H1 (cell line): ENCODE measurements at regions not wholly inside any gene's neighbourhood (a gene's known extent, or its start where the extent isn't known, plus 50 kb on each side); places are given as distances from the start of the nearest gene placed in this dataset.

ENCODE experiments used
- CTCF ChIA-PET: fragments of 300-600 bp; sonication (Branson Sonifier 250); formaldehyde crosslinking; loops from one replicate; lab custom pipeline; 2021; ENCODE audit not compliant: partially characterized antibody; lab: Charles Lee
- POLR2A ChIA-PET: fragments of 300-600 bp; sonication (Branson Sonifier 250); formaldehyde crosslinking; loops from one replicate; lab custom pipeline; 2021; ENCODE audit warnings: inconsistent platforms; ENCODE audit not compliant: partially characterized antibody; lab: Charles Lee
- DNase-seq, 2 experiments: peaks; one replicate each; pipeline versions ENCODE4 v3.0.0 to v3.0.0-alpha.2; 2010 to 2022; ENCODE audit warnings: low spot score in 2 of 2, low read depth in 1 of 2, mixed read lengths in 1 of 2
- FAIRE-seq: peaks from 2 replicates; lab custom pipeline; 2011; peaks lifted over from hg19 to GRCh38; lab: Jason Lieb, UNC
- H2AFZ ChIP-seq: 2 replicates; pipeline ENCODE4 v1.8.1; 2012; ENCODE audit warnings: low read length, inconsistent platforms
- H2AK5ac ChIP-seq: 2 replicates; pipeline ENCODE4 v1.6.1; 2013; ENCODE audit warnings: low read depth, low read length
- H2BK120ac ChIP-seq: replicated peaks from 2 replicates; pipeline ENCODE3; 2013; ENCODE audit warnings: low read depth, low read length, inconsistent platforms
- H2BK12ac ChIP-seq: 2 replicates; pipeline ENCODE4 v1.6.1; 2013; ENCODE audit warnings: low read depth, low read length
- H2BK15ac ChIP-seq: 2 replicates; pipeline ENCODE4 v1.6.1; 2013; ENCODE audit warnings: low read length
- H2BK20ac ChIP-seq: 2 replicates; pipeline ENCODE4 v1.6.1; 2013; ENCODE audit warnings: low read length
- H2BK5ac ChIP-seq: 2 replicates; pipeline ENCODE4 v1.6.1; 2013; ENCODE audit warnings: low read depth, low read length
- H3K14ac ChIP-seq: 2 replicates; pipeline ENCODE4 v1.6.1; 2013; ENCODE audit warnings: inconsistent platforms; ENCODE audit not compliant: insufficient read length
- H3K18ac ChIP-seq: 2 replicates; pipeline ENCODE4 v1.6.1; 2013; ENCODE audit warnings: low read length; ENCODE audit errors: extremely low read depth
- H3K23ac ChIP-seq: 2 replicates; pipeline ENCODE4 v1.6.1; 2013; ENCODE audit warnings: inconsistent platforms; ENCODE audit not compliant: insufficient read length
- H3K23me2 ChIP-seq: 2 replicates; pipeline ENCODE4 v1.6.1; 2013; ENCODE audit warnings: low read depth, low read length
- H3K27ac ChIP-seq: 2 replicates; pipeline ENCODE4 v1.6.1; 2011; ENCODE audit warnings: low read depth, low read length, inconsistent platforms
- H3K27me3 ChIP-seq, 4 experiments: replicated peaks in 1 of 4; 1 replicate in 1 of 4; 2 replicates in 3 of 4; pipeline versions ENCODE4 v1.6.1 to v1.8.1; 2011 to 2013; ENCODE audit warnings: low read length in 3 of 4, mild to moderate bottlenecking in 3 of 4, inconsistent platforms in 2 of 4, mixed read lengths in 2 of 4, moderate library complexity in 1 of 4; ENCODE audit not compliant: control insufficient read depth in 3 of 4, insufficient read depth in 3 of 4; ENCODE audit errors: extremely low read depth in 1 of 4
- H3K36me3 ChIP-seq, 4 experiments: 2 replicates each; pipeline versions ENCODE4 v1.6.1 to v1.8.1; 2011 to 2013; ENCODE audit warnings: mild to moderate bottlenecking in 4 of 4, low read length in 3 of 4, moderate library complexity in 2 of 4, control low read depth in 1 of 4, inconsistent platforms in 1 of 4; ENCODE audit not compliant: insufficient read depth in 4 of 4, control insufficient read depth in 2 of 4
- H3K4ac ChIP-seq: replicated peaks from 2 replicates; pipeline ENCODE3; 2013; ENCODE audit warnings: low read length, low read depth, mixed read lengths, inconsistent platforms; ENCODE audit not compliant: insufficient read length
- H3K4me1 ChIP-seq, 4 experiments: replicated peaks in 1 of 4; 1 replicate in 1 of 4; 2 replicates in 3 of 4; pipeline versions ENCODE4 v1.6.1 to v1.8.1; 2011 to 2013; ENCODE audit warnings: low read length in 3 of 4, inconsistent platforms in 2 of 4, mixed read lengths in 1 of 4; ENCODE audit not compliant: insufficient read depth in 4 of 4, control insufficient read depth in 3 of 4
- H3K4me2 ChIP-seq, 2 experiments: 2 replicates each; pipeline versions ENCODE4 v1.6.1 to v1.8.1; 2011 to 2013; ENCODE audit warnings: low read depth in 2 of 2, low read length in 2 of 2, control low read depth in 1 of 2, inconsistent platforms in 1 of 2, mild to moderate bottlenecking in 1 of 2; ENCODE audit not compliant: insufficient read depth in 1 of 2
- H3K4me3 ChIP-seq, 4 experiments: fragments of 200-600, 300-600 bp in 1 of 4; sonication (generic), shearing (Covaris generic), sonication (Bioruptor Twin) in 1 of 4; 2 replicates each; pipeline versions ENCODE4 v1.5.1 to v1.8.1; 2011 to 2016; ENCODE audit warnings: low read length in 4 of 4, low read depth in 3 of 4, control low read depth in 2 of 4, inconsistent platforms in 2 of 4, mild to moderate bottlenecking in 2 of 4, mixed read lengths in 1 of 4, moderate library complexity in 1 of 4; ENCODE audit not compliant: insufficient read depth in 2 of 4; ENCODE audit errors: extremely low read depth in 1 of 4
- H3K56ac ChIP-seq: replicated peaks from 2 replicates; pipeline ENCODE3; 2013; ENCODE audit warnings: low read depth, mild to moderate bottlenecking, mixed read lengths, low read length, inconsistent platforms; ENCODE audit not compliant: insufficient read length
- H3K79me1 ChIP-seq: 2 replicates; pipeline ENCODE4 v1.6.1; 2013; ENCODE audit warnings: low read depth, low read length, control low read depth
- H3K79me2 ChIP-seq, 2 experiments: 2 replicates each; pipeline versions ENCODE4 v1.6.1 to v1.8.1; 2012 to 2013; ENCODE audit warnings: low read length in 2 of 2, mild to moderate bottlenecking in 2 of 2, inconsistent platforms in 1 of 2; ENCODE audit not compliant: insufficient read depth in 2 of 2, control insufficient read depth in 1 of 2
- H3K9ac ChIP-seq, 4 experiments: replicated peaks in 1 of 4; 1 replicate in 1 of 4; 2 replicates in 3 of 4; pipeline versions ENCODE4 v1.6.1 to v1.8.1; 2011 to 2013; ENCODE audit warnings: low read depth in 3 of 4, low read length in 3 of 4, control low read depth in 2 of 4, mild to moderate bottlenecking in 2 of 4, moderate library complexity in 2 of 4, inconsistent platforms in 1 of 4; ENCODE audit errors: extremely low read depth in 1 of 4
- H3K9me3 ChIP-seq, 2 experiments: 2 replicates each; pipeline versions ENCODE4 v1.6.1 to v1.8.1; 2012 to 2013; ENCODE audit warnings: mild to moderate bottlenecking in 2 of 2, moderate library complexity in 2 of 2, control low read depth in 1 of 2, inconsistent platforms in 1 of 2, low read depth in 1 of 2, low read length in 1 of 2, mixed read lengths in 1 of 2; ENCODE audit not compliant: insufficient read depth in 2 of 2
- H4K20me1 ChIP-seq, 2 experiments: replicated peaks in 1 of 2; 2 replicates each; pipeline versions ENCODE3 to v1.8.1; 2011 to 2013; ENCODE audit warnings: inconsistent platforms in 2 of 2, low read length in 2 of 2, mild to moderate bottlenecking in 1 of 2; ENCODE audit not compliant: insufficient read depth in 2 of 2, control insufficient read depth in 1 of 2
- H4K5ac ChIP-seq: 2 replicates; pipeline ENCODE4 v1.6.1; 2013; ENCODE audit warnings: low read length, low read depth, mixed read lengths, inconsistent platforms; ENCODE audit not compliant: insufficient read length
- H4K8ac ChIP-seq: 2 replicates; pipeline ENCODE4 v1.8.0; 2013; ENCODE audit warnings: mild to moderate bottlenecking, moderate library complexity, low read length, inconsistent platforms; ENCODE audit not compliant: insufficient read depth; ENCODE audit errors: extremely low read depth
- H4K91ac ChIP-seq: replicated peaks from 2 replicates; pipeline ENCODE3; 2013; ENCODE audit warnings: low read length, mixed read lengths, inconsistent platforms; ENCODE audit not compliant: insufficient read length
- EZH2 ChIP-seq: fragments of 200-600 bp; sonication (generic); IDR thresholded peaks from 2 replicates; pipeline ENCODE4 v1.7.1; 2012; ENCODE audit warnings: low read depth, mild to moderate bottlenecking, moderate library complexity, low read length, inconsistent platforms; ENCODE audit not compliant: severe bottlenecking
- NRF1 ChIP-seq: IDR thresholded peaks from 2 replicates; pipeline ENCODE4 v1.6.1; 2011; ENCODE audit warnings: mild to moderate bottlenecking, low read depth, low read length, improper control_type of control experiment
- TBP ChIP-seq: IDR thresholded peaks from 2 replicates; pipeline ENCODE4 v1.6.1; 2011; ENCODE audit warnings: low read depth, low read length, improper control_type of control experiment

DNA sequence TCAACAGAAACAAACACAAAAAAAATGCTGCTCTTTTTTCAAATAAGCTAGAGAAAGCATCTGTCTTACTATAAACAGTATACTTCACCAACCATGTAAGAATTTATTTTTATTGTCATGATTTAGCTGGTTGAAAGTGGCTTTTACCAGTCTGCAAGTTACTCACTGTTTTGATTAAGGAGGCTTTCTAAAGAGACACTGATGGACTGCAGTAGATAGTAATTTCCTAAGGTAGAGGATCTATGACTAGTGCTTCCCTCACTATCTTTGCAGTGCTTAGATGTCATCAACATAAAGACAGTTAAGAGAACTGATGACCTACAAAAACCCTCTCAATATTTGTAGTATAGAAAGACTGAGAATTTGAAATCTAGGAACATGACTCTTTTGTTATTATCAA is 846.2 kb upstream of the AGA start:
- no peak for FAIRE-seq
- Histone ChIP-seq H3K79me2 (no peaks in the 10 kb centered on the region), H4K91ac (no peak overlapping the region), H4K5ac (no peak overlapping the region), H3K9ac (no peak overlapping the region), H2AFZ (no peak overlapping the region), H3K9me3 (no peaks in the 10 kb centered on the region), H3K36me3 (no peaks in the 10 kb centered on the region), H3K79me1 (no peaks in the 10 kb centered on the region), H2AK5ac (no peak overlapping the region), H3K56ac (no peak overlapping the region), H2BK20ac (no peak overlapping the region), H3K23me2 (no peaks in the 10 kb centered on the region), H3K4me3 (no peak overlapping the region), H2BK15ac (no peak overlapping the region), H3K14ac (no peak overlapping the region), H3K23ac (no peak overlapping the region), H3K4me2 (no peak overlapping the region), H2BK12ac (no peak overlapping the region), H3K27ac (no peak overlapping the region), H3K27me3 (no peaks in the 10 kb centered on the region), H4K20me1 (peaks cover 0 to 1% of the 10 kb centered on the region in 2 experiments), H3K4ac (no peak overlapping the region), H3K4me1 (no peaks in the 10 kb centered on the region), H3K18ac (no peak overlapping the region), H4K8ac (no peak overlapping the region), H2BK120ac (no peak overlapping the region), H2BK5ac (no peak overlapping the region)
- TF ChIP-seq NRF1 = no peak
- no peak for TF ChIP-seq EZH2
- no peak for TF ChIP-seq TBP
- no peak for DNase-seq
- POLR2A ChIA-PET = no interaction called here
- CTCF ChIA-PET = no interaction called here
